ENCODE measurements at regions not wholly inside any gene's neighbourhood (a gene's known extent, or its start where the extent isn't known, plus 50 kb on each side); places are given as distances from the start of the nearest gene placed in this dataset.
A peak's percentile ranks its signal among the peaks of the same experiment; 100 is the strongest.
"Not testable (repeated sequence)": the region's sequence is repeated elsewhere in the genome, so short reads cannot be mapped to it uniquely, and the experiment has no call there.

- not testable (repeated sequence) for H3K4me3 Mint-ChIP-seq, H3K4me1 Mint-ChIP-seq, H3K27me3 Mint-ChIP-seq, H3K27ac Mint-ChIP-seq, H3K36me3 Mint-ChIP-seq
- peaks cover 13% of the 10 kb centered on the region for H3K9me3 Mint-ChIP-seq
These were observed 725.6 kb downstream of the MATN1 start for GRCh38 chr1:29997818-29998217.

- H3K9me3 Mint-ChIP-seq: peaks cover 17% of the 10 kb centered on the region
- H3K36me3 Mint-ChIP-seq: peaks cover 1% of the 10 kb centered on the region
- peaks cover 5% of the 10 kb centered on the region for H3K27me3 Mint-ChIP-seq
- H3K4me3 Mint-ChIP-seq: no peak overlapping the region
- no peak overlapping the region for H3K27ac Mint-ChIP-seq
- no peaks in the 10 kb centered on the region for H3K4me1 Mint-ChIP-seq
These were observed 729.4 kb downstream of the MATN1 start for GRCh38 chr1:29993950-29994349.

- H3K4me3 Mint-ChIP-seq: no peak overlapping the region
- H3K9me3 Mint-ChIP-seq: peaks cover 17% of the 10 kb centered on the region
- no peaks in the 10 kb centered on the region for H3K4me1 Mint-ChIP-seq
- peaks cover 1% of the 10 kb centered on the region for H3K36me3 Mint-ChIP-seq
- H3K27me3 Mint-ChIP-seq: peaks cover 5% of the 10 kb centered on the region
- H3K27ac Mint-ChIP-seq: no peak overlapping the region
These were observed 731.6 kb downstream of the MATN1 start for GRCh38 chr1:29991815-29992214.

- Mint-ChIP-seq H3K9me3 (peaks cover 14% of the 10 kb centered on the region), H3K27ac (no peak overlapping the region), H3K27me3 (peaks cover 5% of the 10 kb centered on the region), H3K4me1 (no peaks in the 10 kb centered on the region), H3K4me3 (no peak overlapping the region), H3K36me3 (peaks cover 1% of the 10 kb centered on the region)
These were observed 732.4 kb downstream of the MATN1 start for GRCh38 chr1:29991025-29991424.

- peaks cover 1% of the 10 kb centered on the region for H3K36me3 Mint-ChIP-seq
- peaks cover 6% of the 10 kb centered on the region for H3K27me3 Mint-ChIP-seq
- no peak overlapping the region for H3K4me3 Mint-ChIP-seq
- no peak overlapping the region for H3K27ac Mint-ChIP-seq
- no peaks in the 10 kb centered on the region for H3K4me1 Mint-ChIP-seq
- peaks cover 11% of the 10 kb centered on the region for H3K9me3 Mint-ChIP-seq
These were observed 733.1 kb downstream of the MATN1 start for GRCh38 chr1:29990304-29990703.

- H3K36me3 Mint-ChIP-seq: no peaks in the 10 kb centered on the region
- H3K27me3 Mint-ChIP-seq: peaks cover 14% of the 10 kb centered on the region
- H3K27ac Mint-ChIP-seq: no peak overlapping the region
- H3K4me1 Mint-ChIP-seq: no peaks in the 10 kb centered on the region
- no peak overlapping the region for H3K4me3 Mint-ChIP-seq
- H3K9me3 Mint-ChIP-seq: no peaks in the 10 kb centered on the region
These were observed 736.4 kb downstream of the MATN1 start for GRCh38 chr1:29986986-29987385.

GRCh38 chr1:29985606-29985945, 737.8 kb downstream of the MATN1 start:
- H3K27me3 Mint-ChIP-seq: peaks cover 21% of the 10 kb centered on the region
- no peak overlapping the region for H3K4me3 Mint-ChIP-seq
- H3K9me3 Mint-ChIP-seq: no peaks in the 10 kb centered on the region
- no peaks in the 10 kb centered on the region for H3K36me3 Mint-ChIP-seq
- no peaks in the 10 kb centered on the region for H3K4me1 Mint-ChIP-seq
- H3K27ac Mint-ChIP-seq: no peak overlapping the region

- Mint-ChIP-seq H3K9me3 (no peaks in the 10 kb centered on the region), H3K4me3 (no peak overlapping the region), H3K27me3 (peaks cover 20% of the 10 kb centered on the region), H3K36me3 (no peaks in the 10 kb centered on the region), H3K4me1 (no peaks in the 10 kb centered on the region), H3K27ac (no peak overlapping the region)
These were observed 738.4 kb downstream of the MATN1 start for GRCh38 chr1:29984862-29985605.

GRCh38 chr1:29984166-29984861, 739.1 kb downstream of the MATN1 start:
- Mint-ChIP-seq H3K27ac (no peak overlapping the region), H3K27me3 (peaks cover 18% of the 10 kb centered on the region), H3K9me3 (no peaks in the 10 kb centered on the region), H3K4me3 (no peak overlapping the region), H3K36me3 (no peaks in the 10 kb centered on the region), H3K4me1 (no peaks in the 10 kb centered on the region)

- H3K4me3 Mint-ChIP-seq: no peak overlapping the region
- H3K9me3 Mint-ChIP-seq: no peaks in the 10 kb centered on the region
- H3K4me1 Mint-ChIP-seq: no peaks in the 10 kb centered on the region
- H3K36me3 Mint-ChIP-seq: no peaks in the 10 kb centered on the region
- peaks cover 17% of the 10 kb centered on the region for H3K27me3 Mint-ChIP-seq
- no peak overlapping the region for H3K27ac Mint-ChIP-seq
These were observed 740.1 kb downstream of the MATN1 start for GRCh38 chr1:29983321-29983720.

GRCh38 chr1:29981586-29982239, 741.7 kb downstream of the MATN1 start:
- Mint-ChIP-seq H3K27ac (no peak overlapping the region), H3K4me1 (no peaks in the 10 kb centered on the region)

GRCh38 chr1:29977550-29977949, 741.2 kb downstream of the PTPRU start:
- H3K27ac Mint-ChIP-seq: no peak overlapping the region
- no peak overlapping the region for H3K4me3 Mint-ChIP-seq
- H3K9me3 Mint-ChIP-seq: peaks cover 7% of the 10 kb centered on the region
- no peaks in the 10 kb centered on the region for H3K36me3 Mint-ChIP-seq
- peaks cover 8% of the 10 kb centered on the region for H3K27me3 Mint-ChIP-seq
- H3K4me1 Mint-ChIP-seq: peaks cover 8% of the 10 kb centered on the region

More at GRCh38 chr1:29981586-29982239, 741.7 kb downstream of the MATN1 start:
- H3K4me3 Mint-ChIP-seq: no peak overlapping the region
- peaks cover 7% of the 10 kb centered on the region for H3K9me3 Mint-ChIP-seq
- H3K27me3 Mint-ChIP-seq: peaks cover 17% of the 10 kb centered on the region
- H3K36me3 Mint-ChIP-seq: no peaks in the 10 kb centered on the region

GRCh38 chr1:29975036-29975694, 738.8 kb downstream of the PTPRU start:
- Mint-ChIP-seq H3K4me3 (no peak overlapping the region), H3K9me3 (peaks cover 7% of the 10 kb centered on the region), H3K4me1 (peaks cover 8% of the 10 kb centered on the region)

GRCh38 chr1:29974316-29974724, 738.0 kb downstream of the PTPRU start:
- H3K27ac Mint-ChIP-seq: peak overlapping the region; percentile 38
- H3K4me3 Mint-ChIP-seq: no peak overlapping the region
- H3K9me3 Mint-ChIP-seq: peaks cover 7% of the 10 kb centered on the region
- H3K36me3 Mint-ChIP-seq: no peaks in the 10 kb centered on the region
- peaks cover 9% of the 10 kb centered on the region for H3K27me3 Mint-ChIP-seq
- peaks cover 8% of the 10 kb centered on the region for H3K4me1 Mint-ChIP-seq

More at GRCh38 chr1:29975036-29975694, 738.8 kb downstream of the PTPRU start:
- Mint-ChIP-seq H3K27ac (no peak overlapping the region), H3K27me3 (peaks cover 9% of the 10 kb centered on the region), H3K36me3 (no peaks in the 10 kb centered on the region)

GRCh38 chr1:29973406-29973805, 737.1 kb downstream of the PTPRU start:
- Mint-ChIP-seq H3K36me3 (no peaks in the 10 kb centered on the region), H3K27me3 (peaks cover 12% of the 10 kb centered on the region), H3K9me3 (peaks cover 7% of the 10 kb centered on the region), H3K4me1 (peaks cover 8% of the 10 kb centered on the region), H3K27ac (no peak overlapping the region), H3K4me3 (no peak overlapping the region)
